Stimulated activated CD8-positive, alpha-beta memory T cell treated with anti-CD3 and anti-CD28 coated beads, Interleukin-2, amount 100 ng/mL, for 1 hour (primary cell): ENCODE measurements at regions not wholly inside any gene's neighbourhood (a gene's known extent, or its start where the extent isn't known, plus 50 kb on each side); places are given as distances from the start of the nearest gene placed in this dataset.

Experiments
- DNase-seq, 2 donors: peaks; one replicate each; pipeline ENCODE4 v3.0.0-alpha.2; 2020; ENCODE audit warnings: low read depth in 2 of 2

GRCh38 chr13:109370496-109370895 is 415.9 kb downstream of the IRS2 start:
- no peak for DNase-seq

- DNase-seq = no peak
These were observed 416.9 kb downstream of the IRS2 start for GRCh38 chr13:109369353-109370052.

- no peak for DNase-seq
These were observed 418.2 kb downstream of the IRS2 start for GRCh38 chr13:109368230-109368629.

GRCh38 chr13:109366525-109366924 is 419.9 kb downstream of the IRS2 start:
- no peak for DNase-seq

GRCh38 chr13:109363431-109363830 is 423.0 kb downstream of the IRS2 start:
- no peak for DNase-seq

- DNase-seq = no peak
These were observed 423.8 kb downstream of the IRS2 start for GRCh38 chr13:109362616-109363015.

GRCh38 chr13:109361562-109362289 is 424.7 kb downstream of the IRS2 start:
- no peak for DNase-seq

- no peak for DNase-seq
These were observed 428.5 kb downstream of the IRS2 start for GRCh38 chr13:109357751-109358471.

- no peak for DNase-seq
These were observed 430.4 kb downstream of the IRS2 start for GRCh38 chr13:109355875-109356434.

GRCh38 chr13:109355166-109355565 is 431.2 kb downstream of the IRS2 start:
- no peak for DNase-seq

GRCh38 chr13:109351236-109351635 is 435.1 kb downstream of the IRS2 start:
- DNase-seq = no peak

- DNase-seq = no peak
These were observed 437.7 kb downstream of the IRS2 start for GRCh38 chr13:109348519-109349258.

- no peak for DNase-seq
These were observed 440.3 kb downstream of the IRS2 start for GRCh38 chr13:109346060-109346459.

- DNase-seq = no peak
These were observed 440.9 kb downstream of the IRS2 start for GRCh38 chr13:109345433-109345941.

GRCh38 chr13:109344552-109345157 is 441.7 kb downstream of the IRS2 start:
- DNase-seq = no peak

- DNase-seq = no peak
These were observed 449.7 kb downstream of the IRS2 start for GRCh38 chr13:109336730-109337129.

- DNase-seq = no peak
These were observed 452.3 kb downstream of the IRS2 start for GRCh38 chr13:109333893-109334651.

GRCh38 chr13:109332506-109333499 is 453.6 kb downstream of the IRS2 start:
- no peak for DNase-seq

- DNase-seq = no peak
These were observed 454.5 kb downstream of the IRS2 start for GRCh38 chr13:109331898-109332297.
